EL (cell line): ENCODE measurements at regions not wholly inside any gene's neighbourhood (a gene's known extent, or its start where the extent isn't known, plus 50 kb on each side); places are given as distances from the start of the nearest gene placed in this dataset.
"Not testable (repeated sequence)": the region's sequence is repeated elsewhere in the genome, so short reads cannot be mapped to it uniquely, and the experiment has no call there.

Experiments used
- DNase-seq: peaks from one replicate; pipeline ENCODE4 v3.0.0-alpha.2; 2016

GRCh38 chr4:28772066-28772465, 1911.4 kb downstream of the STIM2 start:
- peak; percentile 85 for DNase-seq

GRCh38 chr4:28772788-28773187, 1912.1 kb downstream of the STIM2 start:
- DNase-seq, result no peak

- no peak for DNase-seq
Observed at GRCh38 chr4:28774344-28774743, 1913.7 kb downstream of the STIM2 start.

GRCh38 chr4:28776004-28776403, 1915.4 kb downstream of the STIM2 start:
- DNase-seq, result no peak

- no peak for DNase-seq
Observed at GRCh38 chr4:28784188-28784587, 1923.5 kb downstream of the STIM2 start.

GRCh38 chr4:28787947-28788346, 1927.3 kb downstream of the STIM2 start:
- no peak for DNase-seq

GRCh38 chr4:28788929-28789490, 1928.4 kb downstream of the STIM2 start:
- no peak for DNase-seq

- no peak for DNase-seq
Observed at GRCh38 chr4:28792917-28793597, 1927.1 kb upstream of the PCDH7 start.

- no peak for DNase-seq
Observed at GRCh38 chr4:28799696-28800095, 1920.5 kb upstream of the PCDH7 start.

- no peak for DNase-seq
Observed at GRCh38 chr4:28811025-28811424, 1909.1 kb upstream of the PCDH7 start.

- peak; percentile 19 for DNase-seq
Observed at GRCh38 chr4:28822163-28822562, 1898.0 kb upstream of the PCDH7 start.

GRCh38 chr4:28827866-28828265, 1892.3 kb upstream of the PCDH7 start:
- no peak for DNase-seq

GRCh38 chr4:28831867-28832266, 1888.3 kb upstream of the PCDH7 start:
- no peak for DNase-seq

- DNase-seq, result no peak
Observed at GRCh38 chr4:28832444-28832843, 1887.7 kb upstream of the PCDH7 start.

GRCh38 chr4:28834120-28834519, 1886.0 kb upstream of the PCDH7 start:
- no peak for DNase-seq

GRCh38 chr4:28835501-28835900, 1884.7 kb upstream of the PCDH7 start:
- DNase-seq, result no peak

GRCh38 chr4:28842271-28842670, 1877.9 kb upstream of the PCDH7 start:
- DNase-seq, result no peak

- no peak for DNase-seq
Observed at GRCh38 chr4:28845158-28845557, 1875.0 kb upstream of the PCDH7 start.

GRCh38 chr4:28857028-28857427, 1863.1 kb upstream of the PCDH7 start:
- DNase-seq, result not testable (repeated sequence)

- peak; percentile 38 for DNase-seq
Observed at GRCh38 chr4:28868841-28869240, 1851.3 kb upstream of the PCDH7 start.

GRCh38 chr4:28879178-28879577, 1841.0 kb upstream of the PCDH7 start:
- no peak for DNase-seq

- DNase-seq, result no peak
Observed at GRCh38 chr4:28879900-28880299, 1840.3 kb upstream of the PCDH7 start.

GRCh38 chr4:28883211-28883610, 1837.0 kb upstream of the PCDH7 start:
- DNase-seq, result no peak

- DNase-seq, result peak; percentile 63
Observed at GRCh38 chr4:28886934-28887333, 1833.2 kb upstream of the PCDH7 start.
